Coronary artery (tissue), 2 donors: ENCODE measurements at regions not wholly inside any gene's neighbourhood (a gene's known extent, or its start where the extent isn't known, plus 50 kb on each side); places are given as distances from the start of the nearest gene placed in this dataset.

ENCODE experiments used
- DNase-seq: peaks from one replicate; pipeline ENCODE4 v3.0.0-alpha.2; 2017; ENCODE audit warnings: low spot score
- H3K27ac ChIP-seq, 2 donors: fragments of 200-600 bp; sonication (generic); one replicate each; pipeline ENCODE4 v1.5.1; 2016 to 2019
- H3K4me3 ChIP-seq: fragments of 200-600 bp; sonication (generic); 2 replicates; pipeline ENCODE4 v1.5.1; 2016; ENCODE audit warnings: mild to moderate bottlenecking, moderate library complexity
- CTCF ChIP-seq: fragments of 200-600 bp; sonication (generic); IDR thresholded peaks from one replicate; pipeline ENCODE4 v1.5.1; 2019; ENCODE audit warnings: antibody characterized with exemption

DNA sequence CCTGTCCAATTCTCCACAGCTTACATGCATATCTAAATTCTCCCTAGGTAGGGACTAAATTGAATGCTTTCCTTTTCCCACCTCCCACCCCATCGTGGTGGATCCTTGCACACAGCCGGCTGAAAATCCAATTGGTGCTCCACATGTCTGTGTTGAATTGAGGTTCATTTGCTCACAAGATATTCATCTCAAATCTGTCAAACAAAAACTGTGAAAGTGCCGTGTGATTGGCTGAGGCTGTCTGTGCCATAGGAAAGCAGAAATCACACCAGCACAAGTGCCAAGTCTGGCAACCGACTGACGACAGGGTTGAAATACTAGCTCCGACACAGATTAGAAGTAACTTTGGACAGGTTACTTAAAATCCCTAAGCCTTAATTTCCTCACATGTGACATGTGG is 823.3 kb downstream of the TDRD15 start:
- DNase-seq, result no peak
- TF ChIP-seq CTCF, result no peak
- Histone ChIP-seq H3K27ac (no peak overlapping the region), H3K4me3 (no peak overlapping the region)

DNA sequence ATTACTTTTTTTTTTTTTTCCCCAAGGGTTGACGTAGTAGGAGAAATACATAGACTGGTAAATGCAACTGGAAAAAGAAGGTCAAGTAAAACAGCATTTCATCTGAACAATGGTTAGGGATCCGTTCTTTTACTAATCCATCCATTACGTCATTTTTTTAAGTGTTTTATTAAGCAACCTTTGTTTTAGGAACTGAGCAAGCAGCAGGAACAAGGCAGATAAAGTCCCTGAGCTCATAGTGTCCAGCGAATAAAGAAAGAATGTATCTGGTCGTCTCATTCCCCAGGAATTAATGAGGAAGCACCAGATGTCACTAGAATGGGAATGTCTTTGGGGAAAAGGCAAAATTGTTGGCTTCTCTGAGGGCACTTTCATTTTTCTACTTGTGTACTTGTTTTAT is 842.4 kb downstream of the TDRD15 start:
- DNase-seq, result no peak
- H3K4me3 ChIP-seq, result no peak overlapping the region
- TF ChIP-seq CTCF, result no peak
- no peak overlapping the region for H3K27ac ChIP-seq

DNA sequence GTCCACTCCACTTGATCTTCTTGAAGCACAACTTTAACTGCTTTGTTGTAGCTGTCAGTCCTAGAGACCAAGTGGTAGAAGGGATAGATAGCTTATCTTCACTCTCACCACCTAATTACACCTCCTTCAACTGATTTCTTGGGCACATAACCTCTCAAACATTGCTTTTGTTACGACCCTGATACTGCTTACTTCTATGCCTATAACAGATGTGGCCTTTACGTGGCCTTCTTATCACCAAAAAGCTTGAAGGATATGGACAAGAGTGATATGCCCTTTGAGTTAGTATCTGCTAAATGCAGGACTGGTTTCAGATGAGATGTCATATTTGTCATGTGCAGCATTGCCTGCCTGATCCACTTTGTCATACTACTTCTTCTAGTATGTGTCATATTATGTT is 847.2 kb downstream of the TDRD15 start:
- DNase-seq, result no peak
- no peak for TF ChIP-seq CTCF

GRCh38 chr2:21972586-21972985 is 848.8 kb downstream of the TDRD15 start:
- TF ChIP-seq CTCF, result no peak
- Histone ChIP-seq H3K27ac (no peak overlapping the region), H3K4me3 (no peak overlapping the region)
- DNase-seq, result no peak

More for the DNA sequence above, 847.2 kb downstream of the TDRD15 start:
- H3K27ac ChIP-seq, result no peak overlapping the region
- H3K4me3 ChIP-seq, result no peak overlapping the region

GRCh38 chr2:21981127-21981526 is 857.4 kb downstream of the TDRD15 start:
- no peak for TF ChIP-seq CTCF
- Histone ChIP-seq H3K4me3 (no peak overlapping the region), H3K27ac (no peak overlapping the region)
- DNase-seq, result no peak

DNA sequence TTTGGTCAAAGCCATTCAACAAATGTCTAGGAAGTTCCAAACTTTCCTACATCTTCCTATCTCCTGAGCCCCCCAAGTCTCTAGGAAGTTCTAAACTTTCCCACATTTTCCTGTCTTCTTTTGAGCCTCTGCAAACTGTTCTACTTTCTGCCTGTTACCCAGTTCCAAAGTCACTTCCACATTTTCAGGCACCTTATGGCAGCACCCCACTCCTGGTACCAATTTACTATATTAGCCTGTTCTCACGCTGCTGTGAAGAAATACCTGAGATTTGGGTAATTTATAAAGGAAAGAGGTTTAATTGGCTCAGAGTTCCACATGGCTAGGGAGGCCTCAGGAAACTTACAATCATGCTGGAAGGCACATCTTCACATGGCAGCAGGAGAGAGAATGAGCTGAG is 869.2 kb downstream of the TDRD15 start:
- no peak for TF ChIP-seq CTCF
- Histone ChIP-seq H3K27ac (no peak overlapping the region), H3K4me3 (no peak overlapping the region)
- no peak for DNase-seq

DNA sequence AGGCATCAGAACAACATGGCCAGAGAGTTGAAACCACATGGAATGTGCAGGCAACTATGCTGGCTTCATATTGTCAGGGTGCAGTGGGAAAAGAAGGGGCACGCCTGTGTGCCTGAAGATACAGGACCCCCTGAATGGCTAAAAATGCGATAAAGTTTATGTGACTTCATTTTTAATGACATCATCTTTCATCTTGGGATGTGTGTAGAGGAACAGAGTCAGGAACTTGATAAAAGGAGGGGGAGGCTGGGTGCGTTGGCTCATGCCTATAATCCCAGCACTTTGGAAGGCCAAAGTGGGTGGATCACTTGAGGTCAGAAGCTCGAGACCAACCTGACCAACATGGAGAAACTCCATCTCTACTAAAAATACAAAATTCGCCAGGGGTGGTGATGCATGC is 872.6 kb downstream of the TDRD15 start:
- no peak for TF ChIP-seq CTCF

More for the DNA sequence above, 872.6 kb downstream of the TDRD15 start:
- no peak overlapping the region for H3K27ac ChIP-seq
- DNase-seq, result no peak
- H3K4me3 ChIP-seq, result no peak overlapping the region
